Kidney (tissue), 13 donors: ENCODE measurements at regions not wholly inside any gene's neighbourhood (a gene's known extent, or its start where the extent isn't known, plus 50 kb on each side); places are given as distances from the start of the nearest gene placed in this dataset.

Source experiments
- DNase-seq, 5 donors: peaks; one replicate each; pipeline ENCODE4 v3.0.0-alpha.2; 2013 to 2020
- FAIRE-seq: peaks from 2 replicates; lab custom pipeline; 2012; peaks lifted over from hg19 to GRCh38; lab: Jason Lieb, UNC
- H3K27ac ChIP-seq, 2 donors: one replicate each; pipeline ENCODE4 v1.7.0; 2013; ENCODE audit warnings: low read depth in 2 of 2, low read length in 2 of 2, inconsistent platforms in 1 of 2
- H3K27me3 ChIP-seq: one replicate; pipeline ENCODE4 v1.7.1; 2013; ENCODE audit warnings: low read length, inconsistent platforms; ENCODE audit not compliant: control insufficient read depth, insufficient read depth
- H3K36me3 ChIP-seq, 3 donors: one replicate each; pipeline versions ENCODE4 v1.7.0 to v1.7.1; 2013; ENCODE audit warnings: low read length in 3 of 3, control low read depth in 1 of 3, inconsistent platforms in 1 of 3; ENCODE audit not compliant: insufficient read depth in 3 of 3, control insufficient read depth in 2 of 3
- H3K4me1 ChIP-seq, 3 donors: one replicate each; pipeline versions ENCODE4 v1.7.0 to v1.7.1; 2013; ENCODE audit warnings: low read length in 3 of 3, inconsistent platforms in 1 of 3, low read depth in 1 of 3; ENCODE audit not compliant: control insufficient read depth in 2 of 3, insufficient read depth in 2 of 3
- H3K4me3 ChIP-seq, 3 donors: one replicate each; pipeline versions ENCODE4 v1.7.0 to v1.8.1; 2013; ENCODE audit warnings: low read length in 3 of 3, control low read depth in 1 of 3, inconsistent platforms in 1 of 3
- H3K9ac ChIP-seq, 3 donors: one replicate each; pipeline versions ENCODE4 v1.7.0 to v1.7.1; 2013; ENCODE audit warnings: low read length in 3 of 3, control low read depth in 1 of 3, inconsistent platforms in 1 of 3
- H3K9me3 ChIP-seq, 3 donors: one replicate each; pipeline versions ENCODE4 v1.7.0 to v1.7.1; 2013; ENCODE audit warnings: low read length in 3 of 3, control low read depth in 1 of 3, inconsistent platforms in 1 of 3; ENCODE audit not compliant: control insufficient read depth in 2 of 3, insufficient read depth in 1 of 3
- CTCF ChIP-seq: IDR thresholded peaks from 3 replicates; pipeline ENCODE4 v1.5.1; 2012; ENCODE audit warnings: mild to moderate bottlenecking, moderate library complexity, borderline replicate concordance; ENCODE audit not compliant: insufficient read depth; ENCODE audit errors: extremely low read depth
- intact Hi-C: fragments of 100-400 bp; cut with DNase I; formaldehyde crosslinking; loops from one replicate; pipeline ENCODE4 v1.11.1; 2022
- donor health status: control.
- donor health status: control.
- donor health status: control.
- donor health status: control.
- donor health status: control.
- donor health status: DM: yes; HTN: yes; CAD: no.
- donor health status: Normal renal cell carcinoma (clear cell type).

- no peak for TF ChIP-seq CTCF
- Histone ChIP-seq H3K27ac (no peak overlapping the region), H3K4me3 (peak overlapping the region in 1 of 3 donors; percentile 39), H3K27me3 (no peaks in the 10 kb centered on the region), H3K9me3 (no peaks in the 10 kb centered on the region), H3K9ac (no peak overlapping the region), H3K4me1 (peaks cover 0 to 5% (median 0%) of the 10 kb centered on the region in 3 donors), H3K36me3 (no peaks in the 10 kb centered on the region)
- FAIRE-seq, result no peak
- no peak for DNase-seq
- intact Hi-C loops, result no loop called here
Observed at GRCh38 chr14:22296088-22296487, 292.9 kb downstream of the DAD1 start.

GRCh38 chr14:22291406-22291805 is 297.6 kb downstream of the DAD1 start:
- TF ChIP-seq CTCF, result no peak
- H3K4me1 ChIP-seq, result peaks cover 0 to 2% (median 0%) of the 10 kb centered on the region in 3 donors
- no peaks in the 10 kb centered on the region for H3K9me3 ChIP-seq
- FAIRE-seq (no peak), DNase-seq (no peak)
- H3K36me3 ChIP-seq, result no peaks in the 10 kb centered on the region
- no peak overlapping the region for H3K4me3 ChIP-seq
- H3K27me3 ChIP-seq, result no peaks in the 10 kb centered on the region
- intact Hi-C loops, result no loop called here
- H3K27ac ChIP-seq, result no peak overlapping the region
- no peak overlapping the region for H3K9ac ChIP-seq

- TF ChIP-seq CTCF, result no peak
- Histone ChIP-seq H3K9me3 (no peaks in the 10 kb centered on the region), H3K27ac (no peak overlapping the region), H3K36me3 (no peaks in the 10 kb centered on the region), H3K4me1 (no peaks in the 10 kb centered on the region), H3K27me3 (no peaks in the 10 kb centered on the region), H3K4me3 (no peak overlapping the region), H3K9ac (no peak overlapping the region)
- intact Hi-C loops, result no loop called here
- FAIRE-seq (no peak), DNase-seq (no peak)
Observed at GRCh38 chr14:22289570-22289969, 299.5 kb downstream of the DAD1 start.

GRCh38 chr14:22285991-22286390 is 303.0 kb downstream of the DAD1 start:
- H3K9me3 ChIP-seq, result no peaks in the 10 kb centered on the region
- H3K27ac ChIP-seq, result no peak overlapping the region
- no peak overlapping the region for H3K4me3 ChIP-seq
- H3K36me3 ChIP-seq, result no peaks in the 10 kb centered on the region
- no peak for TF ChIP-seq CTCF
- H3K9ac ChIP-seq, result no peak overlapping the region
- DNase-seq (no peak), FAIRE-seq (no peak)
- intact Hi-C loops, result no loop called here
- no peaks in the 10 kb centered on the region for H3K27me3 ChIP-seq
- no peaks in the 10 kb centered on the region for H3K4me1 ChIP-seq
